GM21447 (cell line): ENCODE measurements at regions not wholly inside any gene's neighbourhood (a gene's known extent, or its start where the extent isn't known, plus 50 kb on each side); places are given as distances from the start of the nearest gene placed in this dataset.

ENCODE experiments used
- ATAC-seq: cut with Tn5 transposase; IDR thresholded peaks from one replicate; pipeline ENCODE4 v1.9.1; 2021; ENCODE audit not compliant: unreplicated experiment

DNA sequence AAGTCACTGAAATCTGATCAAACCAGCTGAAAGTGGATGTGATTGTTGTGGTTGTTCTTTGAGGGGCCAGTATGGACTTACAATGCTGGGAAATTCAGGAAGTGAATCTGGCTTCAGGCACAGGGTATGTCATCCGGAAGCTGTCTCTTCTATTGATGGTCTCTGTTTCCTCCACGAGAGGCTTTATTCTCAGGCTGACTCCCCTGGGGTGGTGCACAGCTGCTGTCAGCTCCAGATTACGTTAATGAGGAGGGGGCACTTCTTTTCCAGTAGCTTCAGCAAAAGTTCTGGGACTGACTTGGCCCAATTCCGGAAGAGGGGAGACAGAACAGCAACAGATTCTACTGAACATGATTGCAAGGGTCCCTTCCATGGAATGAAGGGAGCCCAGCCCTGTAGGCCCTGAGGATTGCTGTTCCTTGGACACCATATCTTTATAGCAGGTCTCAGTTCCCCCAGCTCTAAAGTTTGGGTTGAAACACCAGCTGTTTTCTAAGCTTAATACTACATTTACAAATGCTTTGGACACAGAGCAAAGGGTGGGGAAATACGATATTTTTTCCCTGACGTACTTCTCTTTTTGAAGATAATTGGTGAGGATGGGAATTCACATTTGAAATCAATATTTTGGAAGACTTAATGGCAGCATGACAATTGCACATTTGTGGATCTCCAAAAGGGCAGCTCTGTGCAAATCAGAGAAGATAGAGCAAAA lies 400.9 kb downstream of the TSN start:
- no peak for ATAC-seq

- no peak for ATAC-seq
Observed at GRCh38 chr2:122157158-122157557, 401.7 kb downstream of the TSN start.

- ATAC-seq: no peak
Observed at GRCh38 chr2:122163617-122164016, 408.2 kb downstream of the TSN start.

- no peak for ATAC-seq
Observed at GRCh38 chr2:122164964-122165363, 409.5 kb downstream of the TSN start.

DNA sequence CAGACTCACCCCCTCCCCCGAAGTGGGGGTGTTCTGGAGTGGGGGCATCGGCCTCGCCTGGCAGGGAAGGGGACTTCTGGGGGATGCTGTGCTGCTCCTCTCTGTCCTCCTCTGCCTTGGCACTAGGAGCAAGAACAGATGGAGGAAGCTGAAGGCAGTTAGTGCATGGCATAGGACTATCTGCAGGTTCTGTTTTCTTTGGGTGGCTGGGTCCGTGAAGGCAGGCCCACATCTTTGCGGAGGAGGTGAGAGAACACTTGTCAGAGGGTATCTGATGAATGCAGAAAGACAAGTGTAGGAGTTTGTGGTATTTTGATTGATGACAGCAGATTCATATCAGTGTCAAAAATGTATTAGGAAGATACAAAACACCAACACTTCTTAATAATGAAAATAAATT lies 411.4 kb downstream of the TSN start:
- no peak for ATAC-seq

DNA sequence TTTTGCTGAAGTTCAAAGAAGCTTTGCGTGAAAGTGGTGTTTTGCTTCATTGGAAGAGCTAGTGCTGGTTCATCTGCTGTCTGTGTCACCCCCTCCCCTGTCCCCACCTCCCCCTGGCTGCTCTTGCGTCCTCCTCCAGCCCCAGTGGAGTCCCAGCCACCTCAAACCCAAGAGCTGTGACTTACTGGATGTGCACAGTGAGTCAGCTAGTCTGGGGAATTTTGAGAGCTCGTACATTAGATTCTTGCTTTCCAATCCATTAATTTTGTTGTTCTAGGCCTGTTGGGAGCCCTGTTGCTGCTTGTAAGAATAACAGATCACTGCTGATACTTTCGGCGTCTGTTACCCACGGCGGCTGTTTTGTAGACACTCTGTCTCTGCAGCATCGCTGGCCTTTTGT lies 412.1 kb downstream of the TSN start:
- no peak for ATAC-seq

DNA sequence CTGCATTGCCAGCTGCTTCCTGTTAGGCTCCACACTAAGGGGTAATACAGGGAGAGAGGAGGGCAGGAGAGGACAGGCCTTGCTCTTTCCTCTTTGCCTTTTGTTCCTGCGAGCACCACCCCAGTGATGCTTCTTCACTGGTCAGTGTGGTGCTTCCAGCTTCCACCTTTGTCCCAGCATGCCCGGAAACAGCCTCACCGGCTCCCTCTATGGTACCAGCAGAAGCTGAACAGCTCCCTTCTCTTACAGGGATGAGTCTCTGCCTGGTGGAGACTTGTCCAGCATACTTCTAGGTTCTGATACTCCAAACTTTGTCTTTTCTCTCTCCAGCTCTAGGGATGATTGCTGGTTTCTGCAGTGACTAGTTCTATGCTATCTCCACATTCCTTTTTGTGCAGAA lies 413.3 kb downstream of the TSN start:
- no peak for ATAC-seq

GRCh38 chr2:122172812-122173211 lies 417.4 kb downstream of the TSN start:
- no peak for ATAC-seq

- no peak for ATAC-seq
Observed at GRCh38 chr2:122174061-122174460, 418.6 kb downstream of the TSN start.

DNA sequence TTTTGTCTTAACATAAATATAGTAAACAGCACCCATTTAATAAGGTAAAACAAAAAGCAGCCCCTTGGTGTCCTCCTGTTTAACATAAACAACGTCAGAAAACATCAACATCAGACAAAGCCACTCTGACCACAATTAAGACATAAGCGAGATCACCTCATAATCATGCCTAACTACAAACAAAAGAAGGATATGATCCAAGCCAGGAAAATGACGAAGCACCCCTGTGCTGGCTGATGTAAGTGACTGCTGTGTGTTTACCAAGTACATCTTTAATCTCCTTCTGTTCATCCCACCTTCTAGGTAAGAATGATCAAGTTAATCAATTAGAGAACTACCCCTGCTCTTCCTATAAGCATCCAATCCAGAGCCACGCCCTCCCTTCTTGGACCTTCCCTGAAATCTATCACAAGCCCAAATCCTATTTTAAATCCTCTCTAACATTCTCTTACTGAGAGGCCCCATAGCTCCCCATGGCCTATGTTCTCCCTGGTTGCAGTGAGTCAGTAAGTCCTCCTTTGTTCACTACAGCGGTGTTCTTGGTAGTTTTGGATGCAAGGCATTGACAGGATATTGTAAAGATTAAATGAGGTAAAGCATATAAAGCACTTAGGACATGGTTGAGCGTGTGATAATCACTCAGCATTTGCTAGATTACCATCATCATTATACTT lies 424.2 kb downstream of the TSN start:
- ATAC-seq: no peak

DNA sequence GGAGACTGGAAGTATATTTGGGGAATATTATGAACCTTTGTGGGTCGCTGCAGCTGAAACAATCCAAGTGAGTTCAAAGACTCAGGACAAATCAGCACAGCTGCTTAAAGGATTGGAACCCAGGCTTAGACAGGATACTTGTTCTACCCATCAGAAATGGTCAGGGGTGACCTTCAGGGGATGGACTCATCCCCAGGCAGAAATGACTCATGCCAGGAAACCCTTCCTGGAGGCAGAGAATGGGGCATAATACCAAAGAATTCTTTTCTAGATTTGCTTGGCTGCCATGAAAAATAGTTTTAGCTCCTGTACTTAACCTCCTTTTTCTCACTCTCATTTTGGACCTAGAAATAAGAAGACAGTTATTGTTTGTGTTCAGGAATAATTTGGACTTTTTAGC lies 425.5 kb downstream of the TSN start:
- ATAC-seq: no peak

GRCh38 chr2:122182616-122183355 lies 427.3 kb downstream of the TSN start:
- no peak for ATAC-seq

- no peak for ATAC-seq
Observed at GRCh38 chr2:122183890-122184289, 428.4 kb downstream of the TSN start.

DNA sequence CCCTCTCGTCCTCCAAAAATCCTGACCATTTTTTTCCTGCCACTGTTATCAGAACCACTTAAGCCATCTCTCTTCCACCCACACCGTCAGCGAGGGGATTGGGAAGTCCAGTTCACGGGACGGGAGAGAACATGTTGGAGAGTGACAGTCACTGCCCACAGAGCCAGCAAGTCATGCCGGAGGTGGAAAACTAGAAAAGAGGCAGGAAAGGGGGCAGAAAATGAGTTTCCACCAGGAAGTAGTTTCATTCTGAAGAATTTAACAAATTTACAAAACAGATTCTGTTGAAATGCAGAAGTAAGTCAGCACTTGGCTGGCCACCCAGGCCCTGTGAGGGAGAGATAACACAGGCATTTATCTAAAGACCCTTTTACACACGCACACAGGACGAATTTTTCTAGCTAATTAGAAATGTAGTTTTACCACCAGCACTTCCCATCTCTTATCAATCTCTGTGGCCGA lies 431.3 kb downstream of the TSN start:
- ATAC-seq: no peak

DNA sequence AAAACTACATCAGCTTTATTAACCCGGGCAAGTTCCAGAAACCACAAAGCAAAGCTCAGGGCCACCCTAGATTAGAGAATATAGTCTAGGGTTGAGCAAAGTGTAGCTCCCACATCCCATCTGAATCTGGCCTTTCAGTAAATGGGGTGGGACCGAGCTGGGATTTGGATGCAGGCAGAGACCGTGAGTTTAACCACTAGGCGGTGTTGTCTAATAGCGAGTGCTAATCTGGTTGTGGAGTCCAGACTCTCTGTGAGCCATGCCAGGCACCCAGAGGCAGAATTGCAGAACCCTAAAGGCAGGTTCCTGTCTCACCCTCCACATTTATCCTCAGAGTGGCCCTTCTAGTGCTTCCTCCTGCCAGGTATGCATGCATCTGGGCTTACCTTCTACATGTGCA lies 435.9 kb downstream of the TSN start:
- no peak for ATAC-seq

GRCh38 chr2:122193622-122194021 lies 438.2 kb downstream of the TSN start:
- no peak for ATAC-seq

GRCh38 chr2:122194546-122194945 lies 439.1 kb downstream of the TSN start:
- ATAC-seq: no peak

DNA sequence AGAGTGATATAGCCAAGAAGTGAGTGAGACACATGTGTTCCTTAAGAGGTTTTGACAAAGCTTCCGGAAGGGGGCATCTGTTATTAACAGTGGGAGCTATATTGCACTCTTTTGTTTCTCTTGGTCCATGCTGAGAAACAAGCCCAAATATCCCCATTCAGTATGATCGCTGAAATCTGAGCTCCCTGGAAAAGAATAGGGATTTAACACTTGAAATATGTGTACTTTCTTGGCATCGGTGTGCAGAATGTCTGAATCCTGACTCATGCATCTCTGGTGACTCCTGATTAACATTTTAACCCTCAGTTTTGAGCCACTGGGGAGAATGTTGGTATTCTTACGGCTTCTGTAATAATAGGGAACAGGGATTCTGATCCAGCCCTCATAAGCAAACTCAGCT lies 448.1 kb downstream of the TSN start:
- no peak for ATAC-seq

DNA sequence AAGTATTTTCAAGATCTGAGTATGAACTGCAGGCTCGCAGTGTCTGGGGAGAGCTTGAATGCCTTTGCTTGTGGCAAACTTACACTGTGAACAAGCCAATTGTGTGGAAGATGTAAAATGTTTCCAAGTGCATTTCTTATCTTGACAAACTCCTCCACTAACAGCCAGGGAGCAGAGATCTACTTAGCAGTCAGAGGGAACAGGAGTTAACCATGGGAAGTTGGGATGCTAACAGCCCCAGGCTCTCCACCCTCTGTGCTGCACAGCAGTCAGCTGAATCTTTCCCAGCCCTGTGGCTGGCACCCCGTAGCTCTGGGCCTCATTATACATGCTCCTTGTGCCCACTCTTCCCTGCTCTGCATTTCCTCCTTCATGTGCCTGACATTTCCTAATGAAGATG lies 450.2 kb downstream of the TSN start:
- ATAC-seq: no peak

DNA sequence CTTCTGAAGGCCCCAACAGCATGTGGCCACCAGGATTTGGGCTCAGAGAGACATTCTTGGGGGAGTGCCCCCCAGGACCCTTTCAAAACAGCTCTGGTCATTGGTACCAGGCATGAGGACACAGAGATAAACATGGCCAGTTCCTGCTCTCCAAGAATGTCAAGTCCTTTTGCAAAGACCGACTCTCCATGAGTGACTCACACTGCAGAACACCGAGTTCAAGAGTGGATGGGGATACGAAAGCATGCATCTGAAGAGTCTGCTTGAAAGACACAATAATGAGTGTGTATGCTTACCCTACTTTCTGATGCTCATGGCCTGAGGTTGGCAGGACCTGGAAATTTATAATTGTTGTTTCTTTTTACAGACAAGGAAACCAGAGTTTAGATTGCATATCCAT lies 450.6 kb downstream of the TSN start:
- ATAC-seq: no peak

DNA sequence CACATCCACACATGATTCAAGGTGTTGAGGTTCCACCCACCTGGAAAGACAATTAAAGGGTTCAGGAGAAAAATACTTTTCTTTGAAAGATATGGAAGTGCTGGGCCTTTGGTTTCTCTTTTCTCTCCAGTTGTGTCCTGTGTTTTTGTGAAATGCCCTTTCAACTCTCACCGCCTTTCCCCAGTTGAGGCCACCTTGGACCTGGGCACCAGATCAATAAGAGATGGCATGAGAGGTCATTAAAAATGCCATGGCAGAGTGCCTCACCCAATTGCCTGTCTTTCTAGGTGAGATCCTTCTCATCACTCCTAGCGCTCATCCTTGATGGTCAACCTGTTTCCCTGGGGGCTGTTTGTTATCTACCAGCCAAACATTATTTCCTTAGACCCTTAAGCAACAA lies 453.9 kb downstream of the TSN start:
- ATAC-seq: no peak

- no peak for ATAC-seq
Observed at GRCh38 chr2:122210065-122210464, 454.6 kb downstream of the TSN start.
